ENCODE measurements at regions not wholly inside any gene's neighbourhood (a gene's known extent, or its start where the extent isn't known, plus 50 kb on each side); places are given as distances from the start of the nearest gene placed in this dataset.
"Not testable (repeated sequence)": the region's sequence is repeated elsewhere in the genome, so short reads cannot be mapped to it uniquely, and the experiment has no call there.

DNA sequence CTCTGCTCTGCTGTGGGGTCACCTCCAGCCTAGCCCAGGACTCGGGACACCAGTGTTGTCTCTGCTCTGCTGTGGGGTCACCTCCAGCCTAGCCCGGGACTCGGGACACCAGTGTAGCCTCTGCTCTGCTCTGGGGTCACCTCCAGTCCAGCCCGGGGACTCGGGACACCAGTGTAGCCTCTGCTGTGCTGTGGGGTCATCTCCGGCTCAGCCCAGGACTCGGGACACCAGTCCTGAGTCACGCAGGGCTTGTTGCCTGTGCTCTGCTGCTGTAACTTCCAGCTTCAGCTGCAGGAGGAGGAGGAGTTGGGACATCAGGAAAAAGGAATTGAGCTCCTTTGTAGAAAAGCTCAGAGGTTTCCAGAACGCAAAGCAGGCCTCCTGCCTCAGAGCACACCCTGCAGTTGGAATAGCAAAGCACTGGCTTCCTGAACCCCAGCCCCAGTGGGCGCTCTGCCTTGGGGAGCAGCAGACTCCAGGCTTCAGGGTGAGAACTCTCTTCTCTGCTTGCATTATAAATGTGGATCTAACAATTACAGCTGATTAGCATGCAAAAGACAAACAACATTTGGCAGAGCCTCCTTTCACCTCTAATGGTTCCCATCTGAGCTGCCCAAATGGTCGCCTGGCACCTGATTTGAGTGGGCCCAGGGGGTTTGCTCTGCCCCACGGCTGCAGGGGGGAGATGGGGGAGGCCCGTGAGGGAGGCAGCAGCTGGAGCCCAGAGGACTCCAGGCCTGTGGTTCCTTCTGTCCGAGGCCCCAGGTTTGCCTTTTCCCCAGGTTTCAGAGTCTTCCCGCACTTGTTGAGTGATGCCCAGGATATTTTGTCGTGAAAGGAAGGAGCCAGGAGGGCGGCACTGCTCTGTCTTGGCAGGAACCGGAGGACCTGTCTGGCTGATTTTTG lies 323.7 kb downstream of the ADGRD1 start:
- DNase-seq: not testable (repeated sequence)

DNA sequence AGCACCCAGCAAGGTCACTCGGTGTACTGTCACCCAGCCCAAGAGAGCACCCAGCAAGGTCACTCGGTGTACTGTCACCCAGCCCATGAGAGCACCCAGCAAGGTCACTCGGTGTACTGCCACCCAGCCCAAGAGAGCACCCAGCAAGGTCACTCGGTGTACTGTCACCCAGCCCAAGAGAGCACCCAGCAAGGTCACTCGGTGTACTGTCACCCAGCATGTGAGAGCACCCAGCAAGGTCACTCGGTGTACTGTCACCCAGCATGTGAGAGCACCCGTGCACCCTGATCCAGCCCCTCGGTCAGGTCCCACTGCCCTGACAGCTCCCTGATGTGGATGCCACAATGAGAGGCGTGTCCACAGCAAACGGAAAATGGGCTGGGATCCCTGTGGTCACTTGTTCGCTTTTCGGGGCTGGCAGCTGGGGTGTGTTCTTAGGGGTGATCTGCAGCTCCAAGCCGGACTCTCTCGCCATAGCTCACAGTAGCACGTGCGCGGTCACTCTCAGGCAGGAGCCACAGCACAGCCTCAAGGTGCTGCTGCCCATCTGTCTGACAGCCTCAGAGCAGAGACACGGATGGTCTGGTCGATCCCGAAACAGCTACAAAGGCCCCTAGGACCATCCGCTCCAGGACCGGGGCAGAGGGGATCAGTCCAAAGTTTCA lies 324.9 kb downstream of the ADGRD1 start:
- DNase-seq: not testable (repeated sequence)

DNA sequence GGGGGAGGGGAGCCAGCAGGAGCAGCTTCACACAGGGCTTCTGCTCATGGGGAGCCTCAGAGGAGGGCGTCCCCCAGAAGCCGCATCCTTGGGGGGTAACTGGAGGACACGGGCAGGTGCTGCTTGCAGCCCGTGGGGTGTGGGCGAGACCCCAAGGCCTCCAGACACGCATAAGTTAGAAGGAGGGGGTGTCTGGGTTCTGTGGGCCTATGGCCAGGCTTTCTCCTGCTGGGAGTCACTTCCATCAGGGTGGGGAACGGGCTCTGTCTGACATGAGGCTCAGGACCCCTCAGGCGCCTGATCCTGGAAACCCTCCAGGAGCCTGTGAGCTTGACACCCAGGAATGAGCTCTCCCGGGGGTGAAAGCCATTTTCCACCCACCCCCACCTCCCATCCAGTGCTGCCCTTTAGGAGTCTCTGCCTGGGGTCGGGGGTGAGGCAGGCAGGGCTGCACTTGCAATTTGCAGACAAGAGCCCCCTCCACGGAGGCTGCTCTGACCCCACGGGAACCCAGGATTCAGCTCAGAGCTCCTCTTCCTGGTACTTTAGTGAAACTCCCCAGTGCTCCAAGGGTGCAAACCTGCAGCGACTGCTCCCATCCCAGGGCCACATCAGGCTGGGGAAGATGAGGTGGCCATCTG lies 325.7 kb downstream of the ADGRD1 start:
- no peak for DNase-seq

DNA sequence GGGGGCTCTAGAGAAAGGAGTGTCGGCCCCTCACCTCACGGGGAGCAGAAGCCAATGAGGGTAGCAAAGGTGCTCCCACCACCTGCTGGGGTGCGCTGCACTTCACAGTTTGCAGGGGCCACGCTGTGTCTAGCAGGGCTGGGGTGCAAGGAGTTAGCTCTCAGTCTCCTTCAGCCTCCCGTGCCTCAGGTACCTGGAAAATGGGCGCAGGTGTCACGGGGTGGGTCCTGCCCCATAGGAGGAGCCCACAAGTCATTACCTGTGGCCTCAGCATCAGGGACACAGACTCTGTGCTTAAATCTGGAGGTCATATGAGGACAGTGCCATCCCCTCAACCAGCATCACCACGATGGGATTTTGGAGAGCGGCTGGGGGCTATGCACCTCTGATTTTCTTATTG lies 326.7 kb downstream of the ADGRD1 start:
- no peak for DNase-seq

DNA sequence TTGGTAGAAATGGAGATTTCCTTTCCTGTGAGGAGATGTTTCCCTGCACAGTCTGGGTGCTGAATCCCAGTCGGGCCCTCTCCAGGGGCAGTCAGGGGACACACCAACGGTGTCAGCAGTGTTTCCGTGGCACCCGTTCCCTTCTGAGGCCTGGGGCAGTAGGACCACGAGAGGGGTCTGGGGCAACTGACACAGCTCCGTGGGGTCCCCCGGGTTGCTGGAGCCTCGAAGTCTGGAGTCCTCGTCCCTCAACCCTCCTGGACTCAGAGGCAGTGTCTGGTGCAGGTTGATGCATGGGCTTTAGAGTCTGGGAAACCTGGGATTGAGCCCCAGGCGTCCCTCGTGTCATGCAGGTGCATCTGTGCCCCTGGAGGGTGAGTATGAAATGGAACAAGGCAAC lies 327.3 kb downstream of the ADGRD1 start:
- no peak for DNase-seq

DNA sequence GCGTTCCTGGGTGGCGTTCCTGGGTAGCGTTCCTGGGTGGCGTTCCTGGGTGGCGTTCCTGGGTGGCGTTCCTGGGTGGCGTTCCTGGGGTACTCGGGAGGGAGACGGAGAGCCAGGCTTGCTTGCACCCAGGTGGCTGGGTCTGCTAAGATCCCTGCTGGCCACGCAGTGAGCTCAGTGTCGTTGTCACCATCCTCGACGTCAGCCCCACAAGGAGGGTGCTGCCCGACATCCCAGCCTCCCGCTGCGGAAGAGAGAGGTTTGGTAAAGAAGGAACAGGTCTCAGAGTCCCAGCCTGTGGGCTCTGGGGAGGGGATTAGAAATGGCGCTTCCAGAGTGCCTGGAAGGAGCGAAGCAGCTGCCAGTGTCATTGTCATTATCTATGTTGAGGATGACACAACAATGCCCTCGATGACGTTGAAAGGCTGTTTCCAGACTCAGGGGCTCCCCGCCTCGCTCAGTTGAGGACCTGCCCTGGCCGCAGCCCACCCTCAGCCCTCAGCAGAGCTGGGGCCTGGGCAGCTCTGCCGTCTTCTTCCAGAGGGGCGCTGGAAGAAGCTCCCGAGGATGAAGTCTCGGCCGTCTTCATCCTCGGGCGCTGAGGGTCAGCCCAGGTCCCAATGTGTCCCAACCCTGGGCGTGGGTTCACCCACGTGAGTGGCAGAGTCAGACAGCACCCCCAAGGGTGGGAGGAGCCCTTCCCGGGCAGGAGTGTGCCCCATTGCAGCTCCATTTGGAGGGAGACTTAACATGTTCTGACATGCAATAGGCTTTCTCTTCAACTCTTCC lies 328.8 kb downstream of the ADGRD1 start:
- no peak for DNase-seq

DNA sequence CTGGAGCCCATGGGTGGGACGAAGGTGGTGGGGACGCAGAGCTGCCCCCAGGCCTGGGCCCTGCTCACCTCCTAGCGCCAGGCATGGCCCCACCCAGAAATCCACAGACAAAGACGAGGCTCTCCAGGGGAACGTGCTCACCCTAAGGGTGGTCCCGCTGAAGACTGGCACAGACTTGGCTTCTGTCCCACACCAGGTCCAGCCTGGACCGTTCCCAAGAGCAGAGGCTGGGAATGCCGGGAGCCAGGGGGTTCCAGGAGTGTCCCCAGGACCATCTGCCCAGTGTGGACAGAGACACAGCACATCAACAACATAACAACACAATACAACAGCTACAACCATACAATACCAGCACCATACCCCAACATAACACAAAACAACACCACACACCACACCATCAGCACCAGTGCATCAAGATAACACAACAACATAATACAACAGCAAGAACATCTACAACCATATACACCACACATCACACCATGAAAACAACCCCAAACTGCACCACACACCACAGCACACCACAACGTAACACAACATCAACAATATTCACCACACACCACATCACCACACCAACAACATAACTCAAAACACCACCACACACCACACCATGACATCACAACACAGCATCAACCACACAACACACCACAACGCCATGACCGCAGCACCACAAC lies 329.6 kb downstream of the ADGRD1 start:
- DNase-seq: no peak

DNA sequence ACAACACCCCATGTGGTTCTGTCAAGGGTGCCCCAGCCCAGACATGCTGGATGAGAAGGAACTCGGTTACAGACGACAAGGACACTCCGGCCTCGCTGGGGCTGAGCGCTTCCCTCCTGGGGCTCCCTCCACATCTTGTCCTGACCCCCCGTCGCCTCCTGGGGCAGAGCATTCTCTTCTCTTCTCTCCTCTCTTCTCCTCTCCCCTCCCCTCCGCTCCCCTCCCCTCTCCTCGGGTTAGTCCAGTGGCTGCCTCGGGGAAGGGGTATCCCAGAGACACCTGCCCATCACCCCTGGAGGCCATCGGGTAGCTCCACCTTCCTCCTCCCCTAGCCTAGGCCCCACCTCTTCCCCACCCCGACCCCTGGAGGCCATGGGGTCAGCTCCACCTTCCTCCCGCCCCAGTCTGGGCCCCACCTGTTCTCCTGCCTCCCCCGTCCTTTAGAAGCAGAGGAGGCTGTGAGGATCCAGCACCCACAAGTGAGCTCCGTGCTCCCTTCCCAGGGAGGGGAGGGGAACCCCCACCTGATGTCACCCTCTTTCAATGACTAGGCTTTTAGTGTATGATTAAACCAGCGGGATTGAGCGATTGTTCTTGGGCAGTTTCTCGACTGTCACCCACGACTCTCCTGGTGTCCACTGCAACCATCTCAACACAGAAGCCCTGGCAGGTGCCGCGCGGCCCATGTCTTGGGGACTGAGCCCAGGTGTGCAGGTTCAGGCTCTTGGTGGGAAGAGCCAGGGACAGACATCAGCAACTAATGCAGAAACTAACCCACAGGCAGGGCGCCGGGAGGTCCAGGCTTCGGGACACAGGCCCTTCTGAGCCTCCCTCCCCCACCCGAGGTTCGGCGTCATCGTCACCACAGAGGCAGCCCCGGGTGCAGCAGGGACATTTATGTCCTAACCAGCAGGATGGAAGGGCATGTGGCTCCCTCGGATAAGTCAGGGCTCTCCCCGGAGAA lies 330.4 kb downstream of the ADGRD1 start:
- DNase-seq: not testable (repeated sequence)

DNA sequence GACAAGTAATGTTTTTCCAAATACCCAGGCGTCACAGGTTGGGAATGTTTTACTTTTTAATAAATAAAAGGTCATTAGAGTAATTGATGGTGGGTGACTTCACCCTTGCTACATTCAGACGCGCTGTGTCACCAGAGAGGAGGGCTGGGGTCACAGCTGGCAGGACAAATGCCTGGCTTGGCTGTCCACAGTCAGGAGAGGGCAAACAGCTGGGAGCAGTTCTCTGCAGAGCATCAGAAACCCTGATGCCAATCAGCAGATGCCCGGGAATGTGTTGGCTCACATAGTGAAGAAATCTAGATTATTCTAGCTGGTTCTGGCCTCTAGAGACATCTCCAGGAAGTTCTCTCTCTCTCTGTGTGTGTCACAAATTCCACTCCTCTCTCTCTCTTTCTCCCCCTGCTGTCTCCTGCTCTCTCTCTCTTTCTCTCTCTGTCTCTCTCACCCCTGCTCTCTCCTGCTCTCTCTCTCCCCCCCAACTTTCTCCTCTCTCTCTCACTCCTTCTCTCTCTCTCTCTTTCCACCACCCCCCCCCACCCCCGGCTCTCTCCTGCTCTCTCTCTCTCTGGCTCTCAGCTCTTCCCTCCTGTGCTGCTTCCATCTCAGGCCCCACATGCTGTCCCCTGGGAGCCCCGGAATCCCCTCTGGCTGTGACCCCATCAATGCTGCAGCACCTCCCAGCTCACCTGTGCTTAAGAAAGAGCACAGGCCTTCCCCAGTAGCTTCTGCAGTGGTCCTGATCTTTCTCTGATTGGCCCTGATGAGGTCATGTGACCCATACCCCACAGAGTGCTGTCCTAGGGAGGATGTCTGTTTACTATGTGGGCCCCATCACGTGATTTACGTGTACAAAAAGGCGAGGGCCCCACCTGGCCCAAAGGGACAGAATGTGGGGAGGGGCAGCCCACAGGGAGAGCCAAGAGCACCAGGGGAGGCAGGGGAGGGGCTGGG lies 331.5 kb downstream of the ADGRD1 start:
- DNase-seq: not testable (repeated sequence)

DNA sequence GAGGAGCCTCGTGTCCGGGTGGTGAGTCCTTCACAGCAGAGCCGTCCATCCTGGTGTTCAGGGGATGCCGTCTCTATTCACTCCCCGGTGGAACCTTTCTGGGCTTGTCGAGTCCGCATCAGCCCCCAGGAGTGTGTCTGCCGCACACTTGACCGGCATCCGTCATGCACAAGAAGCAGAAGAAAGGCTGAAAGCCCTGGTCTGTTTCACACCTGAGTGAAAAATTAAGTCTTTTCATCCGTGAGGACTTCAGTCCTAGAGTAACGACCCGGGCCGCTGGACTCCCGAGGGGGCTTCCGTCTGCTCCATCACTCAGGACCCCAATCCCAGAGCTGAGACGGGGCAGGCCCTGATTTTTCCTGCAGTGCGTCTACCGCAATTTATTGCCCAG lies 332.2 kb downstream of the ADGRD1 start:
- DNase-seq: not testable (repeated sequence)

DNA sequence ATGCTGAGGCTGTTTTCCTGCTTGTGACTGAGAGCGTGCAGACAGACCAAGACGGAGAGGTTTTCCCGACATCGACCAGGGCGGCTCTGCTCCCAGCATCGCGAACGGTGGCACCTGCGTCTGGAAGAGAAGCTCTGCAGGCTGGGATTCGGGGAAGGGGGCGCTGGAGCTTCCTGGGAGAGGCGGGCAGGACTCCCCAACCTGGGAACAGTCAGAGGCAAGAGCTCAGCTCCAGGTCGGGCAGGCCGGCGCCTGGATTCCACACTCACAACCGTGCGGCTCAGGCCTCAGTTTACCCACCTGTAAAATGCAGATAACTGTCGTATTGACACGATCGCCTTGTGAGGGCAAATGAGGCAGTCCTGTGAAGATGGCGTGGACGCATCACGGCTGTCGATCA lies 332.6 kb downstream of the ADGRD1 start:
- not testable (repeated sequence) for DNase-seq

DNA sequence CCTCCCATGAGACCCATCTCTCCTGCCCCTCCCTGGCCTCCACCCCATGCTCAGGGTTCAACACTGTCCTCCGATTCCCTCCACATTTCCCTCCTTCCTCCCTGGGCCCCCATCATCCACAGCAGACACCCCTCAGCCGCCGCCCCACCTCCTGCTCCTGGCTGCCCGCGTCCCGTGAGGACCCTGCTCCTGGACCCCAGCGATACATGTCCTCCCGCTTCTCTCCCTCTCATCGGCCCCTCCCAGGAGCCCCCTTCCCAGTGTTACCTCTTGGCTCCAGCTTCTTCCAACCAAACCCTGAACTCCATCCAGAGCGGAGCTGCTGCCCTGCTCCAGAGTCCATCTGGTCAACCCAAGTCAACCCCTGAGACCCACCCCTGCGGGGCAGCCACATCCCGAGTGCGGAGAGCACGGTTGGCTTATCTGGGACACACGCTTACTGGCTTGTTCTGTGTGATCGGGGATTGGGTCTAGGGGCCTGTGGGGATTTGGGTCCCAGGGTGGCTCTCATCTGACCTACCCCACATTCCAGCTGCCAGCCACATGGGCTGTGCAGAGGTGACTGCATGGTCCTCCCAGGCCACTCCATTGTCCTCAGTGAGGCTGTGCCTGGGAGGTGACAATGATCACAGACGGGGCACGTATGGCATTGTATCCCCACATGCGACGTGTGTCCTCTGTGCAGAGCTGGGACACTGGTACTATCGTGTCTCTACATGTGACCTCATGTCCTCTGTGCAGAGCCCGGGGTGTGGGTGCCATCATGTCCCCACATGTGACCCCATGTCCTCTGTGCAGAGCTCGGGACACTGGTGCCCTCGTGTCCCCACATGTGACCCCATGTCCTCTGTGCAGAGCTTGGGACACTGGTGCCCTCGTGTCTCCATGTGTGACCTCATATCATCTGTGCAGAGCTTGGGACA lies 333.6 kb downstream of the ADGRD1 start:
- no peak for DNase-seq

DNA sequence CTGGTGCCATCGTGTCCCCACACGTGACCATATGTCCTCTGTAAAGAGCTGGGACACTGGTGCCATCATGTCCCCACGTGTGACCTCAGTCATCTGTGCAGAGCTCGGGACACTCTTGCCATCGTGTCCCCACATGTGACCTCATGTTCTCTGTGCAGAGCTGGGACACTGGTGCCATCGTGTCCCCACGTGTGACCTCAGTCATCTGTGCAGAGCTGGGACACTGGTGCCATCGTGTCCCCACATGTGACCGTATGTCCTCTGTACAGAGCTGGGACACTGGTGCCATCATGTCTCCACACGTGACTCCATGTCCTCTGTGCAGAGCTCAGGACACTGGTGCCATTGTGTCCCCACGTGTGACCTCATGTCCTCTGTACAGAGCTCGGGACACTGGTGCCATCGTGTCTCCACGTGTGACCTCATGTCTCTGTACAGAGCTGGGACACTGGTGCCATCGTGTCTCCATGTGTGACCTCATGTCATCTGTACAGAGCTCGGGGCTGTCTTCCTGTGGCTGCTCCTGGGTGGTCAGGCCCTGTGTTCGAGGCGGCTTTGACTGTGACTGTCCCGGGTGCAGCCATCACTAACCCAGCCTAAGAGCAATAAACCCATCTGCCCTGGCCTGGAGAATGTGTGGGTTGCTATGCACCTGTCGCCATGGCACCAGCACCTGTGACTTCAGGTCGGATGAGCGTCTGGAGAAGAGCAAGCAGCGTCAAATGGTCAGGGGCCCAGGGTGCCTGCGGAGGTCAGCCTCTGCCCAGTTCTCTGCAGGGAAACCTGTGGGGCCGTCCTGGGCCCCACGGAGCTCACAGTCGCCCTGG lies 334.4 kb downstream of the ADGRD1 start:
- DNase-seq: no peak

DNA sequence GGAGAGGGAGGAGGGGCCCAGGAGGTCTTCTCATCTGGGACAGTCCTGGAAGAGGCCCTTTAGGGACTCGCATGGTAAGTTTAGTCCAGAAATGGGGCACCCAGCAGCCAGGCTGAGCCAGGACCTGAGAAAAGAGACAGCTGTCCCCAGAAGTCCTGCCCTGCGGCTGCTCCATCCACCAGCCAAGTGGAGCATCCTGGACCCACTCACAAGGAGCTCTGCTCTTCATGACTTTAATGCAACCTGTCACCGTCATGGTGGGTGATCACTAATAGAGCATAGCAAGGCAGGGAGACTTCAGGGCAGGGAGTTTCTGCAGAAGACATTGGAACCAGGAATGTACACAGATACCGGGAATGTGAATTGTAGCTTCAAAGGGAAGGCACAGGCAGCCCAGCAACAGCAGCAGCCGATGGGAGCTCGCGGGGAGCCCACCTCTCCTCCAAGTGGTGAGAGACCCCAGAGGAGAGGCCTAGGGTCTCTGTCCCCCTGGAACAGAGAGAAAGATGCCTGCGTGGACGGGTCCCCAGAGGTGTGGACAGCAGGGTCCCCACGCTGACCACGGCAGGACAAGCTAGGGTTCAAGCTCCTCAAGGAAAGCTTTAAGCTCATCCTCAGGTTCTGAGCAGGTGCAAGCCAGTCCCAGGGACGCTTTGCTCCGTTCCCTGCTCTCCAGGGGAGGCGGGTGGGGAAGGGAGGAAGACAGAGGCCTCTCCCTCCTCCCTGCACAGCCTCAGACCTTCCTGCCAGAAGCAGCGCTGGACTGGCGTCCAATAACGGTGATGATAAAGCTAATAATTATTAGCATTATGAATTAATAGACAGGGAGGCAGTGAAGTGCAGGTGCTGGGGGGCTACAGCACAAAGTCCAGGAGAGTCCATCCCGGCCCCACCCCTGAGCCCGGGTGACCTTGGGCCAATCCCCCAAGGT lies 335.3 kb downstream of the ADGRD1 start:
- not testable (repeated sequence) for DNase-seq

DNA sequence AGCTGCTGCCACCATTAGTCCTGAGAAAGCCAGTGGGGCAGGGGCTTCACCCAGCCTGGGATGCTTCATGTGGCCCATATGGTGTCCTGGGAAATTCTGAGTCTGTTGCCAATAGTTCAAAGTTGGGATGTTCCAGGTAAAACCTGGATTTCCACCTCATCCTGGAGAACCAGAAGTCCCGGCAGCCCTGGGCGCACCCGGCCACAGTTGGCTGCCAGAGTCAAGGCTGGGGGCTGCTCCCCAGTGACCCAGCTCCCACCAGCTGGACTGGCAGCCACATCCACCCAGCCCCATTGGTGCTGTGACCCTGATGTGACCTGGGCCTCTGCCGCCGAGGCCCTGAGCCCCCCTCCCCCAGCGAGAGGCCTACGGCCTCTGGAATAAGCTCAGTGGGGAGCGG lies 336.1 kb downstream of the ADGRD1 start:
- not testable (repeated sequence) for DNase-seq

DNA sequence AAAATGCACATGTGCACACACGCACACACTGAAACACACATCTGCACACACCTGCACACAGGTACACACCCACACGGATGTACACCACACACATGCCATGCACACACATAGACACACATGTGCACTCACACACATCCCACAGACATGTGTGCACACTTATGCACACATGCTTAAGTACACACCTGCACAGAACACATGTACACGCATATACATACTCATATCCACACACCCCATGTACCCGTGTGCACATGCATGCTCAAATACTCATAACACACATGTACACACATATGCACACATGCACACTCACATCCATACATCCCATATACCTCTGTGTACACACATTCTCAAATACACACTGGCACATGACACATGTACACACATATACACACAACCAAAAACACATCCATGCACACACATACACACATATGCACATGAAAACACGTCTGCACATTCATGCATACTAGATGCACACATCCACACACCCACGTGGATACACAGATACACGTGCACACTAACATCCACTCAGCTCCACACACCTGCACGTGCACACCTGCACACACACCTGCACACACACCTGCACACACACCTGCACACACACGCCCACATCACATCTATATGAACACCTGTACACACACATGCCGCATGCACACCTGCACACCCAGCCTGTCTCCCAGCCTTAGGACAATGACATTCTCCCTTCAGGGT lies 336.7 kb downstream of the ADGRD1 start:
- no peak for DNase-seq
